DMS153 treated with DMSO at 0.1 percent for 48 hours (cell line): ENCODE measurements at regions not wholly inside any gene's neighbourhood (a gene's known extent, or its start where the extent isn't known, plus 50 kb on each side); places are given as distances from the start of the nearest gene placed in this dataset.
A peak's percentile ranks its signal among the peaks of the same experiment; 100 is the strongest.
"Not testable (repeated sequence)": the region's sequence is repeated elsewhere in the genome, so short reads cannot be mapped to it uniquely, and the experiment has no call there.

Experiments used
- DNase-seq: peaks from one replicate; lab custom pipeline; 2025; ENCODE audit not compliant: unreplicated experiment; lab: John Stamatoyannopoulos, UW

GRCh38 chr5:10130881-10131280 is 118.8 kb downstream of the ATPSCKMT start:
- DNase-seq = no peak

DNA sequence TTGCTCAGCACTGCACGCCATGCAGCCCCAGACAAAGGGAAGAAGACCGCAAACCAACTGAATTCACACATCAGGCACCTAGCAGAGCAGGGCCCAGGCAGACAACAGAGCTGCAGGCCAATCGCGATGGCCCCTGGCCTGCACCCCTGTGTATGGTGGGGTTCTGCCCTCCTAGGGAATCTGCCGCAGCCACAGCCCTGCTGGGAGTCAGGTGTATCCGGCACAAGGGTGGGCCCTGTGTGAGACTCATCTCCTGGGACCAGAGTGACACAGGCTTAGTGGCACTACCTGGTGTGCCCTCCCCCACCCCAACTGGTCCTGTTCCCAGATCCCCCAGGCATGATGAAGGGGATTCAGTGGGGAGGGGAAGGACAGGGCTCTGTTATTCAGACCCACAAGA is 122.8 kb downstream of the ATPSCKMT start:
- no peak for DNase-seq

DNA sequence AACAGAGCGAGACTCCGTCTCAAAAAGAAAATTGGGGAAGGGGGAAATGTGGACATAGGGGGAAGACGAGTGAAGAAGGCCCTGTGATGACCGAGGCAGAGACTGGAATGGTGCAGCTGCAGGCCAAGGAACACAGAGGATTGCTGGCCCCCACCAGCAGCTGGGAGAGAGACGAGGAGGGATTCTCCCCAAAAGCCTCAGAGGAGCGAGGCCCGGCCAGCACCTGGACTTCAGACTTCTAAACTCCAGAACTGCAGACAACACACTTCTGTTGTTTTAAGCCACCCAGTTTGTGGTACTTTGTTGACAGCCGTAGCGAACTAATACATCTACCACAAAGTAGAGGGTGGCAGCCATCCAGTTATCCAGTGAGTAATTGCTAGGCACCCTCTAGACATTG is 124.6 kb downstream of the ATPSCKMT start:
- no peak for DNase-seq

DNA sequence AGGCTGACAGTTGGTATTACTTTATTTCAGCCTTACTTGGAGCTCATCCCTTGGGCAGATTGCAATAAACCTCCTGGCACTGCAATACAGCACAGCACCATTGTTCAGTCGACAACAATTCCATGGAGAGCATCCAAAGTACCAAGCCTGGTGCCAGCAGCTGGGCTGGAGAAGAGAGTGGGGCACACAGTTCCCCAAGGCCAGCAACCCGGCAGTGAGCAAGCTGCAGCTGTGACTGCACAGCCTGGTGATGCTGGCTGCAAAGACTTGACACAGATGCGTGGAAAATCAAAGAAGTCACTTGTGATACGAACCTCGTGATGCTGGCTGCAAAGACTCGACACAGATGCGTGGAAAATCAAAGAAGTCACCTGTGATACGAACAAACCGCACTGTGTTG is 125.4 kb downstream of the ATPSCKMT start:
- no peak for DNase-seq

- DNase-seq = no peak
These were observed 126.3 kb downstream of the ATPSCKMT start for GRCh38 chr5:10123254-10123989.

- no peak for DNase-seq
These were observed 127.5 kb downstream of the ATPSCKMT start for GRCh38 chr5:10122076-10122726.

DNA sequence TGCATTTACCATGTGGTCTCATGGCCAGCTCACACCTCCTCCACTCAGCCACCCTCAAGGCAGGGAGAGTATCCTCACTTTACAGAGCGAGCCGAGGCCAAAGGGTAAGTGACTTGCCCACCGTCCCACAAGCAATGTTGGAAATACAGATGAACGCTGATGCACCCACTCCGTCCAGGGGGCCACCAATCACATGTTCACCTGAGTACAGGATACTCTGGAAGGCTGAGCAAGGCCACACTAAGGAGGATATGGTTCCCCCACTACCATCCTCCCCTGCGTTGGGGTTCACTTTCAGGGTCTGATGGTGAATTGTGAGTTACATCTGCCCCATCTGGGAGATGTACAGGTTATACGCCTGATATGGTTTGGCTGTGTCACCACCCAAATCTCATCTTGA is 128.8 kb downstream of the ATPSCKMT start:
- DNase-seq = no peak

DNA sequence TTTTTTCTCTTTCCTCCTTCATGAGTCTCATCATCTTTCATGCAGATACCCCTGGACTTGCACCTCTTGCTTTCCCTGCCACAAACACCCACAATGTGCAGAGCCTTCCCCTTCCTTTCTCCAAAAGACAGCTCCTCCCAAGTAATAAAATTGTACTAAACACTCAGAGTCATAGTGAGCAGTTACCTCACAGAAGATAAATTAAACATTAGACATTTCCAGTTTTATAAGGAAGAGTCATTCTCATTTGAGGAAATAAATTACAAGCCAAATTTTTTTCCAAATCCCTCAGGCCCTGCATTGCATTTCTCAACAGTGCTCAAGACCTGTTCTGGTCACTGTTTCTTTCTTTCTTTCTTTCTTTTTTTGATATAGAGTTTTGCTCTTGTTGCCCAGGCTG is 131.5 kb downstream of the ATPSCKMT start:
- no peak for DNase-seq

DNA sequence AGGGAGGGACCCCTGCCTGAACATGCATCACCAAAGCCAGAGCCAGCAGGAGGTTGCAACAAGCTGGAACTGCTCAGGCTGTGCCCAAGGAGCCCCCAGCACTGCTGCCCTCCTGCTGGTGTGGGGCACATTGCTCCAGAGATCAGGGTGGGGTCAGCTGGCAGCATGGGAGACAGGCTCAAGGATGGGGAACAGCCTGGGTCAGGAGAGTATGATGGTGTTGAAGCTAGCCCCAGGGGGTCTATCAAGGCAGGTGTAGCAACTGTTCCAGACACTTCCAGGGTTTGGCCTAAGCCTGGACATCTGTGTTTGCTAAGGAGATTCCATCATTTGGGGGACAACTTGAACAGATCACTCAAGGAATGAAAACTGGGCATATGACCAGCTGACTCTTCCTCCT is 133.1 kb downstream of the ATPSCKMT start:
- DNase-seq = no peak

DNA sequence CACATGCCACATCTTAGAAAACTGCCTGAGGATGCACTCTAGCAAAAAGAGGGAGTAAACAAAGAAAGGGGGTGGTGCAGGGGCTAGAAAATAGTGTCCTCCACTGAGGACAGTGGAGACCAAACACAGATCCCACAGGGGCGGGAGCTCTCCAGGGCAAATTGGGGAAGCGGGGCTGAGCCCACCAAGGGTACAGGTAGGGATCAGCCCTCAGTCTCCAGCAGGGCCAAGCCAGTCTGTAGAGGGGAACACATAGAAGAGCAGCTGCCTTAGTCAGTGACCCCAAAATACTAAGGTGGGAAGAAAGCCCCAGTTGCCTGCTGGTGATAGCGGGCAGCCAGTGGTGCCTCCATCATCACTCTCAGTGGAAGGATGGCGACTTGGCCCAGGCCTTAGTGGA is 134.0 kb downstream of the ATPSCKMT start:
- DNase-seq = no peak

DNA sequence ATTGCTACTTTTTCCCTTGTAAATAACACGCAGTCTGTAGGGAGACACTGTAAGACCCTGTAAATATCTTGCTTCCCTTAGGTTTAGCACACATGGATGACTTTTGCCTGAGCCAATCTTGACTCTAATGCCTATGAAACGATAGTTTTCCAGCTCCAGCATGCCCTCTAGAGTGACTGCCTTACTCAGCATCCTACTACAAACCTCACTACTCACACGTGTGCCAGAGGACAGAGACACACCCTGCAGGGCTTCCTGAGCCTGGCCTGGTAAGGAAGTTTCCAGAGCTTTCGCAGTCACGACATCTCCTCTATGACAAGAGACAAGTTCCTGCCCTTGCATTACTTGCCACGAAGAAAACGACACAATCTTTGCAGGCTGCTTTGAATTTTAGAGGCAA is 138.1 kb downstream of the ATPSCKMT start:
- DNase-seq = peak; percentile 22

DNA sequence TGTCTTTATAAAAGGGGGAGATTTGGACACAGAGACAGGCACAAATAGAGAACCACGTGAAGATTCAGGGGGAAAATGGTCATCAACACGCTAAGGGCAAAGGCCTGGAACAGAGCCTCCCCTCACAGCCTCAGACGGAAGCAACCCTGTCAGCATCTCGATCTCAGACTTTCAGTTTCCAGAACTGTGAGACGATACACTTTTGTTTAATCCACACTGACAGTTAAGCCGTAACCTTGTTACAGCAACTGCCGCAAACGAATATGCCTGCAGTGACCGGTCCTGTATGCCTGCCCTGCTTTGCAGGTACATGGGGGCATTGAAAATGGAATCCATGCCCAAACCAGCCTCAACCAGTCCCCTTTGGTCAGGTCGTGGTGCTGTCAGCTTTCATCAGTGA is 139.5 kb downstream of the ATPSCKMT start:
- DNase-seq = no peak

DNA sequence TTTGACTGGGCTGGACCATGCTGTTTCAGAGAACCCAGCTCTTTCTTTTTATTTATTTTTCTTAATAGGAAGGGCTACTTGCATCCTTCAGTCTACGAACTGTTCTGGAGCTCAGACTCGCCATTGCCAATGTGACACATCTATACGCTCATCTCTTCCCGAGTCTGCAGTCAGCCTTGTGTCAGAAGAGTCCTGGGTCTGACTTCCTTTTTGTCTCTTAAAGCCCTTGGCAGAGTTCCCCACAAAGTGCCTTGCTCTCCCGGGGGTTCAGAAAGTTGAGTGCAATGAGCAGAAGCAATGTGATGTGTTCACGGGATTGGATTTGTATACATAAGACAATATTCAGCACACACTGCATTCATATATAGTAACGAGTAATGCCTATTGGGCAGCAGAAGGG is 140.4 kb downstream of the ATPSCKMT start:
- no peak for DNase-seq

- no peak for DNase-seq
These were observed 142.9 kb downstream of the ATPSCKMT start for GRCh38 chr5:10106806-10107205.

DNA sequence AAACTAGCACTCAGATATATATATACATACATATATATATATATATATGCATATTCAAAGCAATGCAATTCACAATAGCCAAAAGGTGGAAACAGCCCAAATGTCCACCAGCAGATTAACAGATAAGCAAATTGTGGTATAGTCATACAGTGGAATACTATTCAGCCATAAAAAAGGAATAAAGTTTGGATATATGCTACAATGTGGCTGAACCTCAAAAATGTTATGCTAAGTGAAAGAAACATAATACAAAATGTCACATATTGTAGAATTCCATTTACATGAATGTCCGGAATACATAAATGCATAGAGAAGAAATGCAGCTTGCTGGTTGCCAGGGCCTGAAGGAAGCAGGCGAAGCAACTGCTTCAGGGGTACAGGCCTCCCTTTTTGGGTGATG is 143.4 kb downstream of the ATPSCKMT start:
- no peak for DNase-seq

GRCh38 chr5:10102706-10103497 is 146.8 kb downstream of the ATPSCKMT start:
- DNase-seq = no peak

- not testable (repeated sequence) for DNase-seq
These were observed 147.5 kb downstream of the ATPSCKMT start for GRCh38 chr5:10102235-10102634.

GRCh38 chr5:10099548-10099947 is 150.1 kb downstream of the ATPSCKMT start:
- no peak for DNase-seq

DNA sequence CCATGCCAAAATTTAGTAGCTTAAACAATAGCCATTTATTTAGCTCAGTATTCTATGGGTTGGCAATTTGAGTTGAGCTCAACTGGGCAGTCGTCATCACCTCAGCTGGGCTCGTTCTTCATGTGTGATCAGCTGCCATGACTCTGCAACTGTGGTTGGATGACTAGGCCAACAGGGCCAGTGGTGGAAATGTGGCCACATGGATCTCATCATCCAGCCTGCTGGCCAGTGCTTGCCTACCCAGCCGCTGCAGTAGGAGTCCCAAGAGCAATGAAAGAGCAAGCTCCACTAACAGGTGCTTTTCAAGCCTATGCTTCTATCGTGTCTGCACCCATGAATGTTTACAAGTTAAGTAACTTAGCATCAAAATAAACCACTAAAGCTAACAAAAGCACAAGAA is 158.0 kb downstream of the ATPSCKMT start:
- no peak for DNase-seq

- no peak for DNase-seq
These were observed 159.6 kb downstream of the ATPSCKMT start for GRCh38 chr5:10090074-10090473.

GRCh38 chr5:10085185-10085584 is 164.5 kb downstream of the ATPSCKMT start:
- DNase-seq = no peak

DNA sequence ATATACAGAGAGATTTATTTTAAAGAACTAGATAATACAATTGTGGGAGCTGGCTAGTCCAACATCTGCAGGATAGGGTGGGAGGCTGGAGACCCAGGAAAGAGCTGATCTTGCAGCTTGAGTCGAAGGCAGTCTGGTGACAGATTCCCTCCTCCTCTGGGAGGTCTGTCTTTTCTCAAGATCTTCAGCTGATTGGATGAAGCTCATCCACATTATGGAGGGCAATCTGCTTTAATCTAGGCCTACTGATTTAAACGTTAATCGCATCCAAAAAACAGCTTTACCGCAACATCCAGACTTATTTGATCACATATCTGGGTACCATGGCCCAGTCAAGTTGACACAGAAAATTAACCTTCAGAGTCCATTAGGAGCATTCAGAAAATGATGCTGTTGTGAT is 168.1 kb downstream of the ATPSCKMT start:
- DNase-seq = no peak
